ENCODE measurements at regions not wholly inside any gene's neighbourhood (a gene's known extent, or its start where the extent isn't known, plus 50 kb on each side); places are given as distances from the start of the nearest gene placed in this dataset.

- H3K4me3 ChIP-seq (ENCODE audit: low read length), result no peak overlapping the region
- TF ChIP-seq CTCF (conservative IDR thresholded peaks at IDR 0.05; ENCODE audit: low read length), result no peak
- DNase-seq (ENCODE audit: low read depth), result no peak
Observed at GRCh38 chr2:235277485-235277884, 216.4 kb upstream of the AGAP1 start.

- H3K4me3 ChIP-seq (ENCODE audit: low read length), result no peak overlapping the region
- no peak for DNase-seq (ENCODE audit: low read depth)
- TF ChIP-seq CTCF (conservative IDR thresholded peaks at IDR 0.05; ENCODE audit: low read length), result no peak
Observed at GRCh38 chr2:235278771-235279355, 215.0 kb upstream of the AGAP1 start.

GRCh38 chr2:235279965-235280364 lies 213.9 kb upstream of the AGAP1 start:
- no peak overlapping the region for H3K4me3 ChIP-seq (ENCODE audit: low read length)
- TF ChIP-seq CTCF (conservative IDR thresholded peaks at IDR 0.05; ENCODE audit: low read length), result no peak
- DNase-seq (ENCODE audit: low read depth), result no peak

GRCh38 chr2:235283246-235283645 lies 210.6 kb upstream of the AGAP1 start:
- H3K4me3 ChIP-seq (ENCODE audit: low read length), result no peak overlapping the region
- DNase-seq (ENCODE audit: low read depth), result peak; percentile 80
- no peak for TF ChIP-seq CTCF (conservative IDR thresholded peaks at IDR 0.05; ENCODE audit: low read length)

- peak; percentile 85 for DNase-seq (ENCODE audit: low read depth)
- no peak overlapping the region for H3K4me3 ChIP-seq (ENCODE audit: low read length)
- peak; percentile 21 for TF ChIP-seq CTCF (conservative IDR thresholded peaks at IDR 0.05; ENCODE audit: low read length)
Observed at GRCh38 chr2:235286622-235287374, 207.0 kb upstream of the AGAP1 start.

GRCh38 chr2:235287375-235287733 lies 206.5 kb upstream of the AGAP1 start:
- TF ChIP-seq CTCF (conservative IDR thresholded peaks at IDR 0.05; ENCODE audit: low read length), result no peak

GRCh38 chr2:235291461-235291860 lies 202.4 kb upstream of the AGAP1 start:
- TF ChIP-seq CTCF (conservative IDR thresholded peaks at IDR 0.05; ENCODE audit: low read length), result no peak
- DNase-seq (ENCODE audit: low read depth), result no peak
- H3K4me3 ChIP-seq (ENCODE audit: low read length), result no peak overlapping the region

More at GRCh38 chr2:235287375-235287733, 206.5 kb upstream of the AGAP1 start:
- no peak for DNase-seq (ENCODE audit: low read depth)
- no peak overlapping the region for H3K4me3 ChIP-seq (ENCODE audit: low read length)

All from AG10803 (cell line).